COLO668 (cell line): ENCODE measurements at regions not wholly inside any gene's neighbourhood (a gene's known extent, or its start where the extent isn't known, plus 50 kb on each side); places are given as distances from the start of the nearest gene placed in this dataset.
"Not testable (repeated sequence)": the region's sequence is repeated elsewhere in the genome, so short reads cannot be mapped to it uniquely, and the experiment has no call there.

Experiments
- DNase-seq: peaks from one replicate; lab custom pipeline; 2025; ENCODE audit not compliant: unreplicated experiment; lab: John Stamatoyannopoulos, UW

DNA sequence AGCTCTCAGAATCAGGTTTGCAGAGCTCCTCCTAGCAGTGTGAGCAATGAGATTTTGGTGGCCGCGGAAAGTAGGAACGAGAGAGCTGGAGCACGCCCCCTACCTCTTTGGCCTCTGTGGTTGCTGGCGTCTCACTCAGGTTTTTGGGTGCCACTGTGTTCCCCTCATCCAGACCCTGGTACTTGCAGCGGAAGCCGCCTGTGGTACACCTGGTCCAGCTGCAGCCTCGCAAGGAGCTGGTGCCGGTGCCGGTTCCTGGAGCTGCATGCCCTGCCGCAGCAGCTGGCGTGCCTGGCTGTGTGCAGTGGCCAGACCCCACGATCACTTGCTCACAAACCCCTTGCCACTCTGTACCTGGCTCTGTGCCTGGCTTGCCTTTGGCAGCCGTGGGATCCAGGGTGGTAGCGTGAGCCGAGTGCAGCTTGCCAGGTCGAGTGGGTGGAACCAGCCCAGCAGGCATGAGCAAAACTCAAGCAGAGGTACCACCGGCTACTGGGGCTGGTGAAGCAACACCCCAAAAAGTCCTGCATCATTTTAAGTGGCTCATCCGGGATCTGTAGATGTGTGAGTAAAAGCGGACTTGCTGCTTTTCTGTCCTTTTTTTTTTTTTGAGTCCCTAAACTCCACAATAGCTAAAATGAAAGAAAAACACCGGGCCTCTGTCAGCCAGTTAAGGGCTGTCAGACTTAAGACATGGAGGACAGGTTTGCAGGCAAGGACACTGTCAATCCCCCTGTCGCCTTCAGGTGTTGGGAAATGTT is 844.9 kb downstream of the KCNT2 start:
- no peak for DNase-seq

DNA sequence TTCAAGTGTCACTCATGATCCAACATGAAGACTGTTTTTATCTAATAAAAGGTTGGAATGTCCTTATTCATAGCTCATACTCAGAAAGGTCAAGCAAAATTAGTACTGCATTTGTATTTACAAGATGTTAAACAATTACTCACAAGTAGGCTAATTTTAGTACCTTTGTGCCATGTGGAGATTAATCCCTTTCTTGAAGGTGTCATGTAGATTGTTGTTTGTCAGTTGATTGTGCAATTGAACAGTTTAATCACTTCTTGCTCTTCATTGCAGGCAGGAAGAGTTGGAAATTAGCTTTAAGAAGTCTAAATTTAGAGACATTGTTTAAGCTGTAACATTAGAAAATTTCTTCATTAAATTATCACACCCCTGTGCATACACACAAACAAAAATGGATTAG is 847.1 kb downstream of the KCNT2 start:
- DNase-seq, result no peak

DNA sequence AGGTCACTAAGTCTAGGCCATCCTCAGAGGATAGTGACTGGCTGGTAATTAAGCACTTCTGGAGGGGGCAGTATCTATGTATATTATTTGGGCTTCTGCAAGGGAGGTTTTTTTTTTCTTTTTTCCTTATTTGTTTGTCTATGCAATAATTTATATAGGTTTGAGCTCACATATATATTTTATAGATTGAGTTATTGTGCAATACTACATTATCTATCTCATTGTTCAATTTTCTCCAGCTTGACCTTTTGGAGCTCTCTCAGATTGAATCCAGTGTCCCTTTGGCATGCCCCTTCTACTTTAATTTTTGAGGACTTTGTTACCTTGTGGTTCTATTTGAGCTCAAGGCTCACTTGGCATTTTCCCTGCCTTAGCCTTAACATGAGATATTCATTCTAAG is 852.1 kb downstream of the KCNT2 start:
- DNase-seq, result no peak

DNA sequence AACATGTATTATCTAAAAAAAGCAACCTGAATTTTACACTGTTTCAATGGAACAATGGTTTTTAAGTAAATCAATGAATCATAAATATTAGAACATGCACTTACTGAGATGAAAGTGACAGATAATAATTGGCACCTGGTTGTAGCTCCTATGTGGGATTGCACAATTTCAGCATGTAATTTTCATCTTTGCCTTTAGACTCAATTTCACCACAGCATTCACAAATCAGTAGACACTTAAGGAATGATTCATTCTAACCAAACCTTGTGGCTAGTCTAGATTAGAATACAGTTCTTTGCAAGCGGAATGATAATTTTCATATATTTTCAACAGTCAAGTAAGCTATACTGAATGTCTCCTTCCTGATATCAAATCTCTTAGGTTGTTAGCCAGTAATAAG is 853.4 kb downstream of the KCNT2 start:
- DNase-seq, result no peak

DNA sequence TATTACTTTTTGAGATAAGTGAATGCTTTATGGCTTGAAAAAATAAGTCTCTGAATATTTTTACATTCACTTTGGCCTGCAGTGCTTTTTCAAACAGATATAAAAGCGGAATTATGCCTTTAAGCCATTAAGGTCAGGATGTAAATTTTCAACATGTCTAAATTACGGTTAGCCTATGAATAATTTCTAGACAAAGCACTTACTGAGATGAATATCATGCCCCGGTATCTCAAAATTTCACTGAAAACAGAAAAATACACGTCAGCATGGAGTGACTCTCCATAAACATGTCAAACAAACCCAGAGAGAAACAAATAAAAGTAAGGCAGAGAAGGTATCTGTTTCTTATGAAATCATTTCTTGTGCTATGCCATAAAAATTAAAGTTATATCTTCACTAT is 853.9 kb downstream of the KCNT2 start:
- DNase-seq, result no peak

DNA sequence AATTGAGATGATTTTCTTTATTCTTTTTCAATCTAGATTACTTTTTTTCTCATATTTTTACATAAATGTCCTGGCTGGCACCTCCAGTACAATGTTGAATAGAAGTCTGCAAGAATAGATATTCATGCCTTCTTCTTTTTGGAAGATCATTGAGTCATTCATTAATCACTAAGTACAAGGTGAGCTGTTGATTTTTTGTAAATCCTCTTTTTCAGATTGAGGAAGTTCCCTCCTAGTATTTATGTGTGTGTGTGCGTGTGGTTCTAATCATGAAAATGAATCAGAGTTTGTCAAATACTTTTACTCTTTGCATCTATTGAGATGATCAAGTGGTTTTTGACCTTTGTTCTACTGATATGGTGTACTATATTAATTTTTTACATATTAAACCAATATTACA is 859.3 kb downstream of the KCNT2 start:
- DNase-seq, result no peak

DNA sequence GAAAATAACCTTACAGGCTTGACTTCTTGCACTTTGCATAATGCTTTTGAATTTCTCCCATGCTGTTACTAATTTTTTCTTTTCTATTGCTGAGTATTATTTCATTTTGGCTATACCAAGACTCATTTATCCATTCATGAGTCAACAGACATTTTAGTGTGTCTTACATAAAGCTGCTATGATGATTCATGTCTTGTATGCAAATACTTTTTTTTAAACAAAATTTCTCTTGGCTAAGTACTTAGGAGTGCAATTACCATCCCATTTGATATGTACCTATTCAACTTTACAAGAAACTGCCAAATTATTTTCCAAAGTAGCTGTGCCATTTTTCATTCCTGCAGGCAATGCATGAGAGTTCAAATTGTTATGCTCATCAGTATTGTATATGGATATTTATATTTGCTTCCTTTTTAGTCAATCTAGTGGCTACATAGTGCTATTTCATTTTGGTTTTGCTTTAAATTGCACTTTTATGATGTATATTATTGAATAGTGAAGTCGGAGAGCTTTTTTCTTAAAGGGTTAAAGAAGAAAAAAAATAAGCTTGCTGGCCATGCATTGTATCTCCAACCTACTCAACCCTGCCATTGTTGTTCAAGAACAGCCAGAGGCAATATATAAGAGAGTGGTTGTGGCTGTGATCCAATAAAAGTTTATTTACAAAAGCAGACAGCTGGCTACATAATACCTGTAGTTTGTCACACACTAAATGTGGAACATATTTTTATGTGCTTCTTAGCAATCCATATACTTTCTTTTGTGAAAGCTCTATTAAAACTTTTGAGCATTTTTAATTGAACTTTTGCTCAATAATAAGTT is 862.8 kb downstream of the KCNT2 start:
- DNase-seq, result peak; percentile 13

DNA sequence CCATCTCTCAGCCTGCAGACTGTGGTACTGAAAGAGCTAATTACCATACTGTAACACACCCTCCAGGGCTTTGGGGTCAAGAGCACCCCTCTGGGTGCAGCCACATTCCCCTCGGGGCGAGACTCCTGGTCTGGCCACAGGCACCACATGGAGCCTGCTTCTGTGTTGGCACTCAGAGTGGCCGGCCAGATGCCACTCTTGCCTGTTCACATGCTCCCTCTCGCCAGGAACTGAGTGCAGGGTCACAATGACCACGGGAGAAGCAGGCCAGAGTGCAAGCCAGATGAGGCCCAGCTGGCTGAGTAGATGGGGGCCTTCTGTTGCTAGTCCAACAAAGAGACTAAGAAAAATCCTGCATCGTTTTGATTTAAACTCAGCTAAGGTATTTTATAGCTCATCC is 864.0 kb downstream of the KCNT2 start:
- no peak for DNase-seq

DNA sequence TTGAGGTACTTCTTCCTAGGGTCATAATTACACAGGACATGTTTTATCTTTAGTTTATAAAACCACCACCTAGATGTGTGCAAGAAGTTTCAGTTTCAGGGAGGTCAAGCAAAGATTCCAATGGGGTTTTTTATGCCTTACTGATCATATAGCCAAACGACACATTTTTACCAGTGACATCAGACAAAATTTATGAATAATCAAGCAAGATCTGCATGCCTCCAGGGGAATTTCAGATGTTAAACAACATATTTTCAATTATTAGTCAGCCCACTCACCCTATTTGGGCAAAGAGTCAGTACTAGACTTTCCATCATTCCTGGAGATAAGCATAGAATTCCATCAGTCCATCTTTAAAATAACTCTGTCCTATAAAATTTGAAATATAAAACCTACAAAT is 867.4 kb downstream of the KCNT2 start:
- no peak for DNase-seq

DNA sequence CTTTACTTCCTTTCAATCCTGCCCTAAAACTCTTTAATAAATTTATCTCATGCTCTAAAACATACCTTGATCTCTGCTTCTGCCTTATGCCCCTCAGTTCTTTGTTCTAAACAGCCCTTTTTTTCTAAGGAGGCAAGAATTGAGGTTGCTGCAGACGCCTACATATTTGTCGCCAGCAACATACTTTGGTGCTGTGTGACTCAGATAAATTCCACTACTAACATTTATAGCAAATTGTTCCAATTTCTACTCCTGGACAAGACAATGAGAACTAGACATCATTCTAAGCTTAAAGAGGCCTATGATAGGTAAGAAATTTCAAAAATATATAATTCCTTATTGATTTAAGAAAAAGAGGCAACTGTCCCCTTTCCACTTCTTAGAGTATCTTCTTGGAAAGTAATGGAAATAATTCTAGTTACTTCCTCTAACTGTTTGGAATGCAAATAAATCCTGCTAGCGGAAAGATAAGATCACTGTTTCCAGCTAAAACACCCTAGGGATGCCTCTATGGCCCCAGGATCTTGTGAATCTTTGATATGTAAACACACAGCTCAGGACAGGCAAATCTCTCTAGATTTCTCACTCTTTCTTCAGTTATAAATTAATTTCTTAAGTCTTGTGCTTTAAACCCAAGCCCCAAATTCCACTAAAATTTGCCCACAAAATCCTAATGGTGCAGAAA is 869.1 kb downstream of the KCNT2 start:
- no peak for DNase-seq

DNA sequence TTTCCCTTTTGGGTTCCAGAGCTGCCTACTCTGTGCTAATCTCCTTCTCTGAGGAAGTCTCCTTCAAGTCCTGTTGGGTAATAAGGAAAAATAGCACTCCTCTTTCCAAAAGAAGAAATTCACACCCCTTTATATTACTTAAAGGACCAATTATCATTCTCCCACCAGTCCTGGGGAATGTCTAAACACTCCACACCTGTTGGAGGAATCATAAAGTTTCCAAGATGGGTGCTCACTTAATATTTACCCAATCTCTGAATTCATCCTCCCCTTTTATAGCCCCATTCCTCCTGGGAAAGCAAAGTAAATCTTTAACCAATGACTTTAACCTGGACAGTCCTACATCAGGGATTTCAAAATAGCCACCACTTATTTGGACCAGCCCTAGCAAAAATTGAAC is 873.1 kb downstream of the KCNT2 start:
- no peak for DNase-seq

DNA sequence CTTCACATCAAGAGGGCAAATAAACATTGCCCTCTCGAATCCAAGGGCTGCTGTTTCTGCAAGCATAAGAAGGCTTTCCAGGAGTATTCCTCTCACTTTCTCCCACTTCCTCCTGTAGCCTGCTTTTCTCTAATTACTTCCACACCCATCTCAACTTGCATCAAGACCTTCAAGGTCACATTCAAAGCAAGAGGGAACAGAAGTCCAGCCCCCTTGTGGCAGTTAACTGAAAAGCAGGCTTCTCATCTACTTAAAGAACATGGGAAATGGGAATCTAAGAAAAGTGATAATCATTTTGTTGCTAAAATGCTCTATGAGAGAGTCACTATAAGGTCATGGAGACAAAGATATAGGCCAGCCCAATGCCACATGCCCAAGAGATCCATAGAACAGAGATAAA is 874.4 kb downstream of the KCNT2 start:
- no peak for DNase-seq

DNA sequence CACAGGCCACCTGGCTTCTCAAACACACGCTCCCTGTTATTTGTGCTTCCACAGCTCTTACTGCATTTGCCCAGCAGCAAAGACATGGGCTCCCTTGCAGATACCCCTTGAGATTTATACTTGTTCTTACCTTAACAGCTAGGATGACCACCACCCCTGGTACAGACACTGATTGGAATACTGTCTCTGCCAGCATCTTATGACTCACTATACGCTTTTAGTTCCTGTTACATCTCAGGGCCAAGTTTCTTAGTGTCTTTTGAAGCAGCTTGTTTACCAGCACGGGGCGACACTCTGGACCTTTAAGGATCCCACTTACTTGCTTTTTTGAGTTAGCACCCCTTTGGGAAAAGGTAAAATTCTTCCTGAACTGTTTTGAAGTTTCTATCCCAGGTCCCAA is 874.8 kb downstream of the KCNT2 start:
- no peak for DNase-seq

DNA sequence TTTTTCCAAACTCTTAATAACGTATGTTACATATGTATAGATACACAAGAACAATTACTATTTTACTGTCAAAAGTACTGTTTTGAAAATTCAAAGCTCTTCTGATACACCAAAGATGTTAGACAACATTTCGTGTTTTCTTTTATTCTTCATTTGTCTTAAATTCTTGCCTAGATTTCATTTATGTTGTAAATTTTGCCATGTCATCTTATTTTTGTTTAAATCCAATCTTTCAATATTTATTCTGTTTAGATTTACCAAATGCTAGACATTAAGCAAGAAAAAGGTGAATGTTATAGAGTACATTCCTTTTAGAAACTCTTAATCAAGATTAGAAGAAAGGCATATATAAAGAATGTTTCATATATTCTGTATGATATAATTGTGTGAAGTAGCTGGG is 876.9 kb downstream of the KCNT2 start:
- DNase-seq, result no peak

DNA sequence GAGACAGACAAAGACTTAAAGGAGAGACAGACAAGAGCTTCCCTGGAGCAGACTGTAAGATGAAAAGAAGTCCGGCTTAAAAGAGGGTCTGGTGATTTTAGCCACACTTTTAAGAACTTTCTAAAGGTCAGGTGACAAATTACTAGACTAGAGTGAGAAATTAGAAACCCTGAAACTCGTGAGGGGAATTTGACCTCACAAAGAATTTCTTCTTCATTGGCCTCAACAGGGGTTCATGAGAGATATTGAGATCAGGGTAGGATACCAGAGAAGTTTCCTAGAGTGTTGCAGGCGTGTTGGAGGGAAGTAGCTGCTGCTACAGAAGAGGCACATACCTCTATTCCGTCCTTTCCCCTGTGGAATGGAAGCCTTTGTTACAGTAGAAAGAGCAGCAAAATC is 884.4 kb downstream of the KCNT2 start:
- DNase-seq, result no peak

DNA sequence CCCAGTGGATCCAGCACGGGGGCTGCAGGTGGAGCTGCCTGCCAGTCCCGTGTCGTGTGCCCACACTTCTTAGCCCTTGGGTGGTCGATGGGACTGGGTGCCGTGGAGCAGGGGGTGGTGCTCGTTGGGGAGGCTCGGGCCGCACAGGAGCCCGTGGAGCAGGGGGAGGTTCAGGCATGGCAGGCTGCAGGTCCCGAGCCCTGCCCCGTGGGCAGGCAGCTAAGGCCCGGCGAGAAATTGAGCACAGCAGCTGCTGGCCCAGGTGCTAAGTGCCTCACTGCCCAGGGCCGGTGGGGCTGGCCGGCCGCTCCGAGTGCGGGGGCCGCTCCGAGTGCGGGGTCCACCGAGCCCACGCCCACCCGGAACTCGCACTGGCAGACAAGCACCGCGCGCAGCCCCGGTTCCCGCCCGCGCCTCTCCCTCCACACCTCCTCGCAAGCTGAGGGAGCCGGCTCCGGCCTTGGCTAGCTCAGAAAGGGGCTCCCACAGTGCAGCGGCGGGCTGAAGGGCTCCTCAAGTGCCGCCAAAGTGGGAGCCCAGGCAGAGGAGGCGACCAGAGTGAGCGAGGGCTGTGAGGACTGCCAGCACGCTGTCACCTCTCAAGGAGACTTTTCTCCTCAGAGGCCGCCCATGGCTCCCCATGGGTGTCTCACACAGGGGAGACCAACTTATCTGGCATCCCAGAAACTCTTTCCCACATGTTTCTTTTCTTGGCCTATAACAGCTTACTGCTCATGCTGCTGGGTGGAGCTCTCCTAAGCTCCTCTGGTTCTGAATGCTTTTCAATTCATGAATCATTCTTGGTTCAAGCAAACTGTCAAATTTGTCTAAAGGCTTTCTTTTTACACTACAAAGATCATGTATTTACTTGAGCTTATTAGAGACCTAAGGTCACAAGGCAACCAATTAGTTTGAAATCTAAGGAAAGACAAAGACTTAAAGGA is 885.1 kb downstream of the KCNT2 start:
- not testable (repeated sequence) for DNase-seq

DNA sequence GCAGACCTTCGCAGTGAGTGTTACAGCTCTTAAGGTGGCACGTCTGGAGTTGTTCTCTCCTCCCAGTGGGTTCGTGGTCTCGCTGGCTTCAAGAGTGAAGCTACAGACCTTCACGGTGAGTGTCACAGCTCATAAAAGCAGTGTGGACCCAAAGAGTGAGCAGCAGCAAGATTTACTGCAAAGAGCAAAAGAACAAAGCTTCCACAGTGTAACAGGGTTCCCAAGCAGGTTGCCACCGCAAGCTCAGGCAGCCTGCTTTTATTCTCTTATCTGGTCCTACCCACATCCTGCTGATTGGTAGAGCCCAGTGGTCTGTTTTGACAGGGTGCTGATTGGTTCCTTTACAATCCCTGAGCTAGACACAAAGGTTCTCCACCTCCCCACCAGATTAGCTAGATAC is 886.1 kb downstream of the KCNT2 start:
- not testable (repeated sequence) for DNase-seq

DNA sequence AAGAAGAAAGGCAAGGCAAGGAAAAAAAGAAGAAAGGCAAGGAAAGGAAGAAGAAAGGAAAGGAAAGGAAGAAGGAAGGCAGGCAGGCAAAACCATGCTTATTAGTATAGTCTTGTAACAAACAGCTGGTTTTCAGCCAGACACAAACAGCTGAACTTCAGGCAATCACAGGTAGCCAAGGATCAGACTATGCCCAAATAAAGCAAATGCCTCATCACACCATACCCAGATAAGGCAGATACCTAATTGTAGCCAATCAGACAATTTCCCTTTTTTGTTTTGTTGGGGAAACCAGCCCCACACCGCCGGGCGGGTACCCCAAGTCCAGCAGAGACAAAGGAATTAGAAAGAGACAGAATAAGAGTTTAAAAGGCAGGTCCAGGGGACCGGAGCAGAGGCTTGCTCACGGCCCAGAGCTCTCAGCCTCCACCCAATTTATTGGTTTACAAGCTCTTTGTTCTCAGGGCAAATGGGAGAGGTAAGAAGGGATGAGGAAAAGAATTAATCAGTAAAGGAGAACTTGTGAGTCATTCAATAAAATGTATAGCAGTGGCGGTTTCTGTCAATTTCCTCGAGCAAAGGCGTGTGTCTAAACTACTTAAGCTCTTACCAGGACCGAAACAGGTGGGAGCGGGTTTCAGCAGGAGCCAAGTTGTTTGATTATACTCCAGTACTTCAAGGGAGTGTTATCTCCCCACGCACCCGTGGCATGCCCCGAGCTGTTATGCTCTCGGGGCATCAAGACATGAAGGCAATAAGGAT is 886.8 kb downstream of the KCNT2 start:
- DNase-seq, result no peak

DNA sequence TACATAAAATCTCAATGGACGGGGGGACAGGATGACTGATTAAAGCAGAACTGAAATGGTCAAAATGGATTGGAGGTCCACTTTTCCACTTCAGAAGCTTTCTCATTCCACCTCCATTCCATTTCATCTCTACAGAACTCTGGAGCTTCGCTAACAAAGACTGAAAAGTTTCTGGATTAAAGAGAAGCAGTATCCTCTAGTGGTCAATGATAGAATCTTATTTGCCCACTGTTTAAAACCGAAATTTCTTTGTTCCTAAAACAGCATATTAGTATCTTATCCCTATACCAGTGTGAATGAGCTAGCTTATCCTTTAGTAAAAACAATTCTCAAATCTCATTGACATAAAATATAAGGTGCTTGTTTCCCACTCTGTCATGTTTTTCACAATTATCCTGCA is 890.6 kb downstream of the KCNT2 start:
- no peak for DNase-seq

DNA sequence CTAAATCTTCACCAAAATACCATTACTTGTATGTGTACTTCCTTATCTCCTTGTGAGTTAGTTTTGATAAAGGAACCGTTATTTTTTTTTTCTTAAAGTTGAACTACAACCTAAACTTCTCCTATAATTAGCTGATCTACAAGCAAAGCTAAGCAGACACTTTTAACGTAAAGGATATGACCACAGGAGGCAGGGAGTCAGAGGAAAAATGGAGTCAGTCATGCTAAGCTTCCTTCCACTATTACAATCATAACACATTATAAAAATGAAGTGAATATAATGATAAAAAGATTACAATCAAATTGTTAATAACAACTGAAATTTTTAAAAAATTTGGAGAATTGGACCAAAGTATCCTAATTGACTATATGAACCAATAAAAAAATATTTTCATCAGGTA is 892.6 kb downstream of the KCNT2 start:
- DNase-seq, result no peak
